Fibroblast of lung (primary cell): ENCODE measurements at regions not wholly inside any gene's neighbourhood (a gene's known extent, or its start where the extent isn't known, plus 50 kb on each side); places are given as distances from the start of the nearest gene placed in this dataset.

ENCODE experiments used
- CTCF ChIP-seq, 2 donors: IDR thresholded peaks in 1 of 2; conservative IDR thresholded peaks in 1 of 2; 1 replicate in 1 of 2; 2 replicates in 1 of 2; pipeline ENCODE4 v1.5.1; 2011 to 2012; ENCODE audit warnings: low read length in 2 of 2, control low read depth in 1 of 2, inconsistent platforms in 1 of 2, low read depth in 1 of 2, mild to moderate bottlenecking in 1 of 2
- EZH2 ChIP-seq: IDR thresholded peaks from 2 replicates; pipeline ENCODE4 v1.5.1; 2012; ENCODE audit warnings: low read length, control low read depth, mild to moderate bottlenecking; ENCODE audit errors: missing control alignments

DNA sequence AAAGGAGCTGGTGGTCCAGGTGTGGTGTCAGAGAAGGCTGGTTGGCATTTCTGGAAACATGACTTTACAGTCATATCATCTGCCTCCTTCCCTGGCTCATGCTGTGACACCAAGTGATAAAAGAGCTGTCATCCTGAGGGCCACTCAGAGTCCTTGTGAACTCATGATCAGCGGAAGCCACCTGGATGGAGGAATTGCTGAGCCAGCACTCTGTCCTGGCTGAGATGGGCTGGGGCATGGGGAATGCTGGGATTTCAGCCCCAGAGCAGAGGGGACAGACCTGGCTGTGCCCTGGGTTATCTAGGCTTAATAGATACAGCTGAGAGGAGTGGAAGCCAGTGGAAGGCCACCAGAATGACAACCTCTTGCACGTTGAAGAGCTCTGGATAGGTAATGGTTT is 214.3 kb downstream of the DHX35 start:
- TF ChIP-seq CTCF (conservative IDR thresholded peaks at IDR 0.05 in 1 of 2, IDR thresholded peaks at IDR 0.05 in 1 of 2; ENCODE audit: low read depth in 1 of 2, low read length in 2 of 2) (no peak), EZH2 (no peak)
